Testis (tissue), 2 donors: ENCODE measurements at regions not wholly inside any gene's neighbourhood (a gene's known extent, or its start where the extent isn't known, plus 50 kb on each side); places are given as distances from the start of the nearest gene placed in this dataset.

Experiments
- POLR2A ChIP-seq: fragments of 450-650 bp; IDR thresholded peaks from one replicate; pipeline ENCODE4 v1.6.1; 2017; ENCODE audit warnings: antibody characterized with exemption, mild to moderate bottlenecking, moderate library complexity
- TF ChIP-seq, protein P1 (sequence below), 3 experiments: fragments of 450-650 bp in 2 of 3; fragments of 200-600 bp in 1 of 3; sonication (generic) in 1 of 3; IDR thresholded peaks; one replicate each; pipeline ENCODE4 v1.5.1; 2016 to 2019; ENCODE audit warnings: antibody characterized with exemption in 3 of 3, mild to moderate bottlenecking in 2 of 3, moderate library complexity in 1 of 3

DNA sequence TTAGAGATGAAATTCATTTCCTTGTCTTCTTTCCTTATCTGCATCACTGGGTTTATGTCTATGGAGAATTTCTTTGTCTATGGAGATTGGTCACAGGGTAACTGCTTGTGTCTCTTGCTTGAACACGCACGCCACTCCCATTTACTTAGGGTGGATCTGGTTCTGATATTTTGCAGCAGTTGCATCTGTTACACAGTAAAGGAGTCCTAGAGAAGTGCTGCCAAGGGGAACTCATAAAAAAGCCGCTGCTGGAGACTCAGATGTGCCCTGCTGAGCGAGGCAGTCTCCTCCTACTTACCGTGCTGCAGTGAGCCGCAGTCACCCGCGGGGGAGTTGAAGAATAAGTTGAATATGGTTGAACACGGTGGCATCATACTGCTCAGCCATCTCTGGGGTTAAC, 105.2 kb upstream of the KLHL25 start:
- TF ChIP-seq POLR2A = no peak
- TF ChIP-seq, protein P1, sequence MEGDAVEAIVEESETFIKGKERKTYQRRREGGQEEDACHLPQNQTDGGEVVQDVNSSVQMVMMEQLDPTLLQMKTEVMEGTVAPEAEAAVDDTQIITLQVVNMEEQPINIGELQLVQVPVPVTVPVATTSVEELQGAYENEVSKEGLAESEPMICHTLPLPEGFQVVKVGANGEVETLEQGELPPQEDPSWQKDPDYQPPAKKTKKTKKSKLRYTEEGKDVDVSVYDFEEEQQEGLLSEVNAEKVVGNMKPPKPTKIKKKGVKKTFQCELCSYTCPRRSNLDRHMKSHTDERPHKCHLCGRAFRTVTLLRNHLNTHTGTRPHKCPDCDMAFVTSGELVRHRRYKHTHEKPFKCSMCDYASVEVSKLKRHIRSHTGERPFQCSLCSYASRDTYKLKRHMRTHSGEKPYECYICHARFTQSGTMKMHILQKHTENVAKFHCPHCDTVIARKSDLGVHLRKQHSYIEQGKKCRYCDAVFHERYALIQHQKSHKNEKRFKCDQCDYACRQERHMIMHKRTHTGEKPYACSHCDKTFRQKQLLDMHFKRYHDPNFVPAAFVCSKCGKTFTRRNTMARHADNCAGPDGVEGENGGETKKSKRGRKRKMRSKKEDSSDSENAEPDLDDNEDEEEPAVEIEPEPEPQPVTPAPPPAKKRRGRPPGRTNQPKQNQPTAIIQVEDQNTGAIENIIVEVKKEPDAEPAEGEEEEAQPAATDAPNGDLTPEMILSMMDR (IDR thresholded peaks at IDR 0.05) = no peak
